Kidney capillary endothelial cell (primary cell): ENCODE measurements at regions not wholly inside any gene's neighbourhood (a gene's known extent, or its start where the extent isn't known, plus 50 kb on each side); places are given as distances from the start of the nearest gene placed in this dataset.
"Not testable (repeated sequence)": the region's sequence is repeated elsewhere in the genome, so short reads cannot be mapped to it uniquely, and the experiment has no call there.

Source experiments
- DNase-seq: peaks from one replicate; pipeline ENCODE4 v3.0.0-alpha.2; 2018; ENCODE audit warnings: low spot score

- no peak for DNase-seq
Observed at GRCh38 chr5:28310696-28311095, 1272.3 kb upstream of the CDH9 start.

GRCh38 chr5:28305891-28306290 lies 1267.5 kb upstream of the CDH9 start:
- DNase-seq, result no peak

- no peak for DNase-seq
Observed at GRCh38 chr5:28301712-28302111, 1263.3 kb upstream of the CDH9 start.

GRCh38 chr5:28296254-28297013 lies 1258.0 kb upstream of the CDH9 start:
- no peak for DNase-seq

- not testable (repeated sequence) for DNase-seq
Observed at GRCh38 chr5:28287021-28287420, 1248.6 kb upstream of the CDH9 start.

GRCh38 chr5:28286566-28286965 lies 1248.2 kb upstream of the CDH9 start:
- DNase-seq, result no peak

GRCh38 chr5:28284788-28285187 lies 1246.4 kb upstream of the CDH9 start:
- DNase-seq, result no peak

- no peak for DNase-seq
Observed at GRCh38 chr5:28281351-28281750, 1243.0 kb upstream of the CDH9 start.

- DNase-seq, result no peak
Observed at GRCh38 chr5:28275931-28276330, 1237.5 kb upstream of the CDH9 start.

GRCh38 chr5:28269978-28270377 lies 1231.6 kb upstream of the CDH9 start:
- DNase-seq, result no peak

- DNase-seq, result no peak
Observed at GRCh38 chr5:28265877-28266276, 1227.5 kb upstream of the CDH9 start.

GRCh38 chr5:28254846-28255245 lies 1216.5 kb upstream of the CDH9 start:
- no peak for DNase-seq

GRCh38 chr5:28253431-28253830 lies 1215.0 kb upstream of the CDH9 start:
- no peak for DNase-seq

GRCh38 chr5:28249771-28250415 lies 1211.5 kb upstream of the CDH9 start:
- no peak for DNase-seq

GRCh38 chr5:28234356-28234968 lies 1196.1 kb upstream of the CDH9 start:
- DNase-seq, result no peak

- no peak for DNase-seq
Observed at GRCh38 chr5:28226407-28226806, 1188.0 kb upstream of the CDH9 start.

GRCh38 chr5:28219539-28219938 lies 1181.2 kb upstream of the CDH9 start:
- no peak for DNase-seq

GRCh38 chr5:28217695-28218094 lies 1179.3 kb upstream of the CDH9 start:
- DNase-seq, result no peak

GRCh38 chr5:28216939-28217360 lies 1178.6 kb upstream of the CDH9 start:
- DNase-seq, result no peak

- no peak for DNase-seq
Observed at GRCh38 chr5:28215091-28215490, 1176.7 kb upstream of the CDH9 start.

GRCh38 chr5:28214292-28214691 lies 1175.9 kb upstream of the CDH9 start:
- DNase-seq, result no peak

GRCh38 chr5:28208356-28208755 lies 1170.0 kb upstream of the CDH9 start:
- DNase-seq, result no peak

- DNase-seq, result no peak
Observed at GRCh38 chr5:28190011-28190410, 1151.6 kb upstream of the CDH9 start.
